OCI-LY3 (cell line): ENCODE measurements at regions not wholly inside any gene's neighbourhood (a gene's known extent, or its start where the extent isn't known, plus 50 kb on each side); places are given as distances from the start of the nearest gene placed in this dataset.

Experiments used
- H2AFZ ChIP-seq: fragments of 200-600, 300-600 bp; shearing (Covaris generic); 2 replicates; pipeline ENCODE4 v1.6.0; 2014; ENCODE audit warnings: antibody characterized with exemption, low read depth, low read length
- H3K27ac ChIP-seq: fragments of 200-600, 300-600 bp; sonication (generic); 2 replicates; pipeline ENCODE4 v1.5.1; 2014; ENCODE audit warnings: mild to moderate bottlenecking, low read length, moderate library complexity, mixed read lengths
- H3K27me3 ChIP-seq: fragments of 200-600, 300-600 bp; sonication (generic); 2 replicates; pipeline ENCODE4 v1.6.1; 2014; ENCODE audit warnings: low read depth, low read length, mixed read lengths
- H3K36me3 ChIP-seq: fragments of 200-600, 300-600 bp; sonication (generic); replicated peaks from 2 replicates; pipeline ENCODE3; 2014; ENCODE audit warnings: low read depth, low read length, mixed read lengths
- H3K4me1 ChIP-seq: fragments of 300-600, 200-600 bp; sonication (generic); 2 replicates; pipeline ENCODE4 v1.6.1; 2014; ENCODE audit warnings: low read length, mixed read lengths
- H3K4me2 ChIP-seq: fragments of 200-600, 300-600 bp; sonication (generic); 2 replicates; pipeline ENCODE4 v1.6.1; 2014; ENCODE audit warnings: low read length, mixed read lengths
- H3K4me3 ChIP-seq: fragments of 300-600, 200-600 bp; sonication (generic); 2 replicates; pipeline ENCODE4 v1.5.1; 2014; ENCODE audit warnings: antibody characterized with exemption, mild to moderate bottlenecking, low read length, moderate library complexity
- H3K79me2 ChIP-seq: fragments of 300-600, 200-600 bp; shearing (Covaris generic); 2 replicates; pipeline ENCODE4 v1.6.1; 2014; ENCODE audit warnings: mild to moderate bottlenecking, low read length, mixed read lengths
- H3K9ac ChIP-seq: fragments of 300-600, 200-600 bp; shearing (Covaris generic); 2 replicates; pipeline ENCODE4 v1.6.0; 2014; ENCODE audit warnings: mild to moderate bottlenecking, low read length, moderate library complexity
- H3K9me3 ChIP-seq: fragments of 200-600, 300-600 bp; shearing (Covaris generic); 2 replicates; pipeline ENCODE4 v1.6.1; 2014; ENCODE audit warnings: low read length, mixed read lengths; ENCODE audit not compliant: insufficient read depth
- H4K20me1 ChIP-seq: fragments of 200-600, 300-600 bp; sonication (generic); 2 replicates; pipeline ENCODE4 v1.6.1; 2016; ENCODE audit warnings: low read length, mixed read lengths; ENCODE audit not compliant: insufficient read depth
- CTCF ChIP-seq: fragments of 200-600, 300-600 bp; sonication (generic); IDR thresholded peaks from 2 replicates; pipeline ENCODE4 v1.5.1; 2014; ENCODE audit warnings: antibody characterized with exemption, low read length, low read depth
- EZH2phosphoT487 ChIP-seq: fragments of 200-600 bp; shearing (Covaris generic); IDR thresholded peaks from 2 replicates; pipeline ENCODE4 v1.6.1; 2018; ENCODE audit warnings: antibody characterized with exemption, mixed run types, low read depth

- no peak overlapping the region for H3K9ac ChIP-seq
- no peak overlapping the region for H3K4me2 ChIP-seq
- H4K20me1 ChIP-seq = no peaks in the 10 kb centered on the region
- no peaks in the 10 kb centered on the region for H3K36me3 ChIP-seq
- no peak overlapping the region for H2AFZ ChIP-seq
- no peak for TF ChIP-seq EZH2phosphoT487
- TF ChIP-seq CTCF = no peak
- H3K4me3 ChIP-seq = no peak overlapping the region
- H3K4me1 ChIP-seq = no peaks in the 10 kb centered on the region
- H3K27ac ChIP-seq = no peak overlapping the region
- H3K27me3 ChIP-seq = no peaks in the 10 kb centered on the region
- no peaks in the 10 kb centered on the region for H3K79me2 ChIP-seq
- no peaks in the 10 kb centered on the region for H3K9me3 ChIP-seq
Measured at GRCh38 chr5:124590686-124591085, 155.8 kb downstream of the ZNF608 start.

DNA sequence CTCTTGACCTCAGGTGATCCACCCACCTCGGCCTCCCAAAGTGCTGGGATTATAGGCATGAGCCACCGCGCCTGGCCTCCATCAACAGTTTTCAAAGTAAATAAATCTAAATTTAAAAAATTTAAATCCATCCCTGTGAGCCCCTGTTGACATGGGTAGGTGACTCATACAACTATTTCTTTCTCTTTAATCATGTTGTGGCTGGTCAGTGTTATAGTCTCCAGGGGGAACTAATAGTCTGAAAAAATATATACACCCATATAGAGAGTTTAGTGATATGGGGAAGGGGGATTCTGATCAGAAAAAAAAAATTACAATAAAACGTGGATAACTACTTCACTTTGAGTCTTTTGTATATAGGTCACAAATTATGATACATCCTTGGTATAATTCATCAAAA is 159.2 kb downstream of the ZNF608 start:
- TF ChIP-seq EZH2phosphoT487 = no peak
- TF ChIP-seq CTCF = no peak

DNA sequence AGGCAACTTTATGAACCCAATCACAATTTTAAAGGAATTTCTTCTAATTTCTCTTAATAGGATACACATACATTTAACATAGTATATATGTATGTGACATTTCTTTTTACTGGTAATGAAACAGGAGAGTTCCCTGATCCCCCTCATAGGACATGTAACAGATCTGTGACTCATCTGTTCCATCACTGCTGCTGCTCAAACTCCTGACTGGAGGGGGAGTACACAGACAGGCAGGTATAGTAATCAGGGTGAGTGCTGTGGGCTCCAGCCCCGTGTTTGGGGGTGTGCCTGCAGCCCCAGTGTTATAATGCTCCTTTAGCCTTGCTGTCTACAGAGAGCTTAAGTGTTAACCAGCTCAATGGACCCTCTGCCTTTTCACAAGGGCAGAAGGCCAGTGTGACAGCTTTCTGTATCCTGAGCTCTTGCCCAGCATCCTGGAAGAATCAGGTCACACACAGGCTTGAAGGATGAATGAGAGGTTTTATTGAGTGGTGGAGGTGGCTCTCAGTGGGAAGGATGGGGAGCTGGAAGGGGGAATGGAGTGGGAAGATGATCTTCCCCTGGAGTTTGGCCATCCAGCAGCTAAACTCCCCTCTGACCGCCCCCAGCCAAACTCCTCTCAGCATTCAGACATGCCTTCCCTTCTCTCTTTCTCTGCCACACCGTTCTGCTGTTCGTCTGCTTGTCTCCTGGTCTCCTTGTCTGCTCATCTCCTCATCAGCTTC is 161.3 kb downstream of the ZNF608 start:
- Histone ChIP-seq H3K4me2 (peak overlapping the region; percentile 92), H3K9ac (no peak overlapping the region), H3K4me3 (no peak overlapping the region), H3K9me3 (no peaks in the 10 kb centered on the region), H3K27ac (peak overlapping the region; percentile 96), H3K4me1 (peaks cover 35% of the 10 kb centered on the region), H4K20me1 (no peaks in the 10 kb centered on the region), H3K27me3 (no peaks in the 10 kb centered on the region), H3K36me3 (no peaks in the 10 kb centered on the region), H2AFZ (no peak overlapping the region), H3K79me2 (no peaks in the 10 kb centered on the region)
- TF ChIP-seq CTCF = peak; percentile 14; the same call in 1 of the 2 replicates
- no peak for TF ChIP-seq EZH2phosphoT487

More for the DNA sequence above, 159.2 kb downstream of the ZNF608 start:
- no peaks in the 10 kb centered on the region for H4K20me1 ChIP-seq
- no peaks in the 10 kb centered on the region for H3K9me3 ChIP-seq
- no peaks in the 10 kb centered on the region for H3K79me2 ChIP-seq
- no peak overlapping the region for H3K27ac ChIP-seq
- H3K9ac ChIP-seq = no peak overlapping the region
- H3K27me3 ChIP-seq = no peaks in the 10 kb centered on the region
- no peak overlapping the region for H3K4me3 ChIP-seq
- H2AFZ ChIP-seq = no peak overlapping the region
- H3K4me1 ChIP-seq = peaks cover 32% of the 10 kb centered on the region
- no peak overlapping the region for H3K4me2 ChIP-seq
- no peaks in the 10 kb centered on the region for H3K36me3 ChIP-seq

DNA sequence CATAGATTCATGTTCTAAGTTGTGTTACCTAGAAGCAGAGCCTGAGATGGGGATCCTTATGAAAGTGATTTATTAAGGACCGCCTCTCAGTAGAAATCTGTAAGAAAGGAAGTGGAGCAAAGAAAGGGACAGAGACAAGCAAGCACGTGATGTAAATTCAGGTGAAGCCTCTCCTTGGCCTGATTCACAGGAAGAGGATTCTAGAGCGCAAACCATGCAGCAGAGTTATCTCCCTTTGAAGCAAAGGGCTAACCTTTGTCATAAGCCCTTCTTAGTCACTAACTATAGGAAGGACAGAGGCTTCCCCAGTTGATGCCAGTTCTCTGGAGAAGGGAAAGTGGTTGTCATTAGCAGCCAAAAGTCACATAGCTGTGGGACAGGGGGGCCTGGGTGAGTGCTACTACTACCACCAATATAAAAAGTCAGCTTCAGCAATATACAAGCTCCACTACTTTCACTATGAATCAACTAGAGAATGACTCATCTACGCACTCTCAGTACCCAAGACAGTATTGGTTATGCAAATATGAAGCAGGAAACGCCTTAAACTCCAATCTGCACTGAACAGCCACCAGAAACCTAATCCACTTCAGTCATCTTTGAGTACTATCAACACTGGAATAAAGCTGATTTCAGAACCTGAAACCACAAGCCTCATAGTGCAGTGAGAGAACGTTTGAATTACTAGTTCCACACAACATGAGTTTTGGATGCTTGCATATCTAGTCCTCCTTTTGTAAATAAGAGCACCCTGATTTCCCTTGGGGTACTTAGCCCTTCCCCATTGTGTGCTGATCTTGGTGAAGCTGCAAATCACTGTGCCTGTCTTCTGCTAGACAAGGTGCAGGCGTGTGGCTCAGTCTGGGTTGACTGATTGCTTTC is 162.7 kb downstream of the ZNF608 start:
- no peaks in the 10 kb centered on the region for H3K9me3 ChIP-seq
- H3K79me2 ChIP-seq = no peaks in the 10 kb centered on the region
- TF ChIP-seq EZH2phosphoT487 = no peak
- peak overlapping the region; percentile 92 for H3K4me2 ChIP-seq
- H3K4me1 ChIP-seq = peaks cover 35% of the 10 kb centered on the region
- H3K9ac ChIP-seq = peak overlapping the region; percentile 56
- no peaks in the 10 kb centered on the region for H3K27me3 ChIP-seq
- H2AFZ ChIP-seq = peak overlapping the region; percentile 66; the same call in 1 of the 2 replicates
- H3K27ac ChIP-seq = peak overlapping the region; percentile 96
- peak overlapping the region; percentile 59 for H3K4me3 ChIP-seq
- no peaks in the 10 kb centered on the region for H3K36me3 ChIP-seq
- no peaks in the 10 kb centered on the region for H4K20me1 ChIP-seq
